Gastrocnemius medialis (tissue), 4 donors: ENCODE measurements at regions not wholly inside any gene's neighbourhood (a gene's known extent, or its start where the extent isn't known, plus 50 kb on each side); places are given as distances from the start of the nearest gene placed in this dataset.

ENCODE experiments used
- CTCF ChIP-seq, 5 experiments: fragments of 450-650 bp in 3 of 5; fragments of 200-600 bp in 2 of 5; sonication (generic) in 2 of 5; IDR thresholded peaks in 4 of 5; conservative IDR thresholded peaks in 1 of 5; 1 replicate in 4 of 5; 2 replicates in 1 of 5; pipeline ENCODE4 v1.5.1; 2016 to 2019; ENCODE audit warnings: antibody characterized with exemption in 5 of 5, mild to moderate bottlenecking in 3 of 5, moderate library complexity in 3 of 5
- POLR2A ChIP-seq, 2 donors: fragments of 450-650 bp; IDR thresholded peaks; one replicate each; pipeline ENCODE4 v1.6.1; 2017; ENCODE audit warnings: antibody characterized with exemption in 2 of 2, mild to moderate bottlenecking in 2 of 2, moderate library complexity in 2 of 2

DNA sequence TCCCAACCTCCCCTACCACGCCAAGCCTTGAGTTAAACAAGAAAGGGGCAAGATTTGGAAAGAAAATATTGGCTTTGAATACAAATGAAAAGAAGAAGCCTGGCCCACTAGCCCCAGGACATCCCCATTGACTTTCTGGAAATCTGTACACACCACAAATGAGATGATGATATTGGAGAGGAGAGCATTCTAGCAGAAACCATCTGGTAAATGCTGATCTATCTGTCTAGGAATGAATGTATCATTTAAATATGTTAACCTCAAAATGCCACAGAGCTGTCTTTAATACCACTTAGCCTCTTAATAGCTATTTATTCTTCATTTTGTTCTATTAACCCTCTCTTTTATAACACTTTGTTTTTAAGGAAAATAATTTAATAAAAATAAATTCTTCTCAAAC, 270.2 kb upstream of the PDE4D start:
- no peak for TF ChIP-seq CTCF (IDR thresholded peaks at IDR 0.05 in 4 of 5, conservative IDR thresholded peaks at IDR 0.05 in 1 of 5)
- TF ChIP-seq POLR2A (IDR thresholded peaks at IDR 0.05) = no peak
